ENCODE measurements at regions not wholly inside any gene's neighbourhood (a gene's known extent, or its start where the extent isn't known, plus 50 kb on each side); places are given as distances from the start of the nearest gene placed in this dataset.

GRCh38 chr2:198717451-198717850, 740.3 kb downstream of the SATB2 start:
- TF ChIP-seq POLR2A (IDR thresholded peaks at IDR 0.05; ENCODE audit: low read length) (no peak), GATA1 (IDR thresholded peaks at IDR 0.05; ENCODE audit: low read depth, low read length) (no peak)
